Gastrocnemius medialis (tissue), 4 donors: ENCODE measurements at regions not wholly inside any gene's neighbourhood (a gene's known extent, or its start where the extent isn't known, plus 50 kb on each side); places are given as distances from the start of the nearest gene placed in this dataset.
"Not testable (repeated sequence)": the region's sequence is repeated elsewhere in the genome, so short reads cannot be mapped to it uniquely, and the experiment has no call there.

ENCODE experiments used
- ATAC-seq, 2 donors: fragments of 150-250 bp; one replicate each; pipeline ENCODE4 v1.9.1; 2016
- DNase-seq, 2 donors: peaks; one replicate each; pipeline ENCODE4 v3.0.0-alpha.2; 2019
- H3K27ac ChIP-seq, 4 donors: fragments of 200-600 bp; sonication (generic); 1 replicate in 1 of 4; 2 replicates in 3 of 4; pipeline ENCODE4 v1.5.1; 2016 to 2018; ENCODE audit warnings: mild to moderate bottlenecking in 2 of 4, moderate library complexity in 1 of 4
- H3K27me3 ChIP-seq, 3 donors: fragments of 200-600 bp; sonication (generic) in 2 of 3; 1 replicate in 1 of 3; 2 replicates in 2 of 3; pipeline versions ENCODE4 v1.5.1 to v1.6.0; 2016 to 2019; ENCODE audit warnings: mild to moderate bottlenecking in 1 of 3, moderate library complexity in 1 of 3
- H3K36me3 ChIP-seq, 2 donors: fragments of 200-600 bp; sonication (generic) in 1 of 2; one replicate each; pipeline ENCODE4 v1.5.1; 2017 to 2018
- H3K4me1 ChIP-seq, 2 donors: fragments of 200-600 bp; sonication (generic) in 1 of 2; one replicate each; pipeline ENCODE4 v1.5.1; 2016 to 2017; ENCODE audit warnings: mild to moderate bottlenecking in 2 of 2
- H3K4me3 ChIP-seq, 4 donors: fragments of 200-600 bp; sonication (generic) in 3 of 4; 1 replicate in 1 of 4; 2 replicates in 3 of 4; pipeline ENCODE4 v1.5.1; 2016 to 2019; ENCODE audit warnings: mild to moderate bottlenecking in 2 of 4
- H3K9me3 ChIP-seq, 3 donors: fragments of 200-600 bp; sonication (generic) in 2 of 3; 1 replicate in 1 of 3; 2 replicates in 2 of 3; pipeline ENCODE4 v1.5.1; 2016 to 2019
- CTCF ChIP-seq, 5 experiments: fragments of 450-650 bp in 3 of 5; fragments of 200-600 bp in 2 of 5; sonication (generic) in 2 of 5; IDR thresholded peaks in 4 of 5; conservative IDR thresholded peaks in 1 of 5; 1 replicate in 4 of 5; 2 replicates in 1 of 5; pipeline ENCODE4 v1.5.1; 2016 to 2019; ENCODE audit warnings: antibody characterized with exemption in 5 of 5, mild to moderate bottlenecking in 3 of 5, moderate library complexity in 3 of 5
- POLR2A ChIP-seq, 2 donors: fragments of 450-650 bp; IDR thresholded peaks; one replicate each; pipeline ENCODE4 v1.6.1; 2017; ENCODE audit warnings: antibody characterized with exemption in 2 of 2, mild to moderate bottlenecking in 2 of 2, moderate library complexity in 2 of 2
- in situ Hi-C, 4 donors: fragments of 200-750 bp; cut with MboI; loops; one replicate each; pipeline versions ENCODE4 v1.15.0 to v1.8.0; 2017; ENCODE audit warnings: low sequenced_read_pairs in 4 of 4
- intact Hi-C: fragments of 100-400 bp; cut with DNase I; formaldehyde crosslinking; loops from one replicate; pipeline ENCODE4 v1.15.1; 2023; ENCODE audit warnings: low total_unique reads

DNA sequence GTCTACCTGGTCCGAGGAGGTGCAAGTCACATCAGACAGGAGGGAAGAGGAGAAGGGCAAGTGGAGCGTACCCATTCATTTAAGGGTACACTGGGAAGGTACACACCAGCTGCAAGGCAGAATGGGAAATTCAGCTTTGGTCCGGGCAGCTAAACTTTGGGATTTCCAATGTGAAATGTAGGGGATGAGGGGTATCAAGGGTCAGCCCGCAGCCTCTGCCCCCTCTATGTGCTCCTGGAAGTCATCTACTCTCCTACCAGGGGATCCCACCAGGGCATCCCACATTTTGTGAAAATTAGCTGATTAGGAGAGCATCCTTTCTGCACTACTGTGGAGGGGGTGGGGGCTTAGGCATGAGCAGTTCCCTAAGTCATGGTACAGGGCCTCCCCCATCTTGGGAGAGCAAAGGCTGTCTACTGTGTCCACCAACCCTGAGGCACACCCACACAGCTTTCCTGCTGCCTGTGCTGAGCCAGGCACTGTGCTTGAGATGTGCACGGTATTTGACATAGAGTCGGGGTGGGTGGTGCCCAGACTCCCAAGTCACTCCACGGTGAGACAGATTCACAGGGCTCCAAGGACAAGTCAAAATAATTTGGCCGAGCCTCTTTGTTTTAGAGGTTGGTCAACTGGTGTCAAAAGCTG lies 189.1 kb upstream of the SULF2 start:
- Histone ChIP-seq H3K4me1 (no peaks in the 10 kb centered on the region), H3K4me3 (no peak overlapping the region), H3K36me3 (no peaks in the 10 kb centered on the region), H3K9me3 (no peaks in the 10 kb centered on the region), H3K27me3 (no peaks in the 10 kb centered on the region), H3K27ac (peak overlapping the region in 3 of 4 donors; percentile 55 to 77 (median 67))
- no peak for TF ChIP-seq POLR2A (IDR thresholded peaks at IDR 0.05)
- TF ChIP-seq CTCF (IDR thresholded peaks at IDR 0.05 in 4 of 5, conservative IDR thresholded peaks at IDR 0.05 in 1 of 5): no peak
- in situ Hi-C loops (no loop called here), intact Hi-C loops (no loop called here)
- DNase-seq (no peak), ATAC-seq (no peak)

DNA sequence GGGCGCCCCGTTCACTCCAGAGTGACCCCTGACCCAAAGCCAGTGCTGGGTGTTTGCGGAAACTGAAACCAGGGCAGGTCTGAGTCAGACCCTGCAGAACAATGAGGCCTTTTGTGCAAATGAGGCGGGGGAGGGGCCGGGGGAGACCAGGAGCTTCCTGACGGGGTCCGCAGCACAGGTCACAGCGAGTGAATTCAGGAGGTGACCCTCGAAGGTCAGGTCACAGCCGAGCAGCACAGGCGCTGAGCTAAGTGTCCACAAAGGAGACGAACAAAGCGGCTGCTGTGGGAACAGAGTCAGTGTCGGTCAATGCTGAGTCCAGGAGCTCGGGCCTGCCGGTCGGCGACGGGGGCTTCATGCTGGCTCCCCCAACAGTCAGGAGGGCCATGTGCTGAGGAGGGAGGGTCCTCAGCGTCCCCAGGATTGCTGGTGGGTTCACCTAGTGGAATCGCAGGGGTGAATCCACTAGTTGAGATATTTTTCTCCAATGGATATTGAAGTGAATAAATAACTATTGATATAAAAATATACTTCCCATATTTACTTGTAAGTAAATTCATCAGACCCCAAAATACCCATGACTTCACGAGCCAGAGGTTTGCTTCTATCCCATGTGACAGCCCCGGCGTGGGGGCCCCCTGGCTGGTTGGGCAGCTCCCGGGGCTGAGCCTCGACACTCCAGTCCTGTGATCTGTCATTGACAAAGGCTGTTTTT lies 188.4 kb upstream of the SULF2 start:
- Histone ChIP-seq H3K4me1 (no peaks in the 10 kb centered on the region), H3K27me3 (no peaks in the 10 kb centered on the region), H3K36me3 (no peaks in the 10 kb centered on the region), H3K4me3 (no peak overlapping the region), H3K27ac (peak overlapping the region in 3 of 4 donors; percentile 55 to 77 (median 67)), H3K9me3 (no peaks in the 10 kb centered on the region)
- no peak for DNase-seq
- in situ Hi-C loops: no loop called here
- peak; percentile 54 to 68 for ATAC-seq
- intact Hi-C loops: no loop called here
- TF ChIP-seq POLR2A (IDR thresholded peaks at IDR 0.05) (no peak), CTCF (IDR thresholded peaks at IDR 0.05 in 4 of 5, conservative IDR thresholded peaks at IDR 0.05 in 1 of 5) (no peak)

- in situ Hi-C loops (no loop called here), intact Hi-C loops (no loop called here)
- no peaks in the 10 kb centered on the region for H3K27me3 ChIP-seq
- no peak for DNase-seq
- H3K4me3 ChIP-seq: no peak overlapping the region
- no peaks in the 10 kb centered on the region for H3K36me3 ChIP-seq
- H3K27ac ChIP-seq: peak overlapping the region in 3 of 4 donors; percentile 52 to 69 (median 63)
- H3K9me3 ChIP-seq: no peaks in the 10 kb centered on the region
- ATAC-seq: no peak
- H3K4me1 ChIP-seq: no peaks in the 10 kb centered on the region
- TF ChIP-seq POLR2A (IDR thresholded peaks at IDR 0.05) (no peak), CTCF (IDR thresholded peaks at IDR 0.05 in 4 of 5, conservative IDR thresholded peaks at IDR 0.05 in 1 of 5) (no peak)
These were observed 187.6 kb upstream of the SULF2 start for GRCh38 chr20:47972916-47973309.

DNA sequence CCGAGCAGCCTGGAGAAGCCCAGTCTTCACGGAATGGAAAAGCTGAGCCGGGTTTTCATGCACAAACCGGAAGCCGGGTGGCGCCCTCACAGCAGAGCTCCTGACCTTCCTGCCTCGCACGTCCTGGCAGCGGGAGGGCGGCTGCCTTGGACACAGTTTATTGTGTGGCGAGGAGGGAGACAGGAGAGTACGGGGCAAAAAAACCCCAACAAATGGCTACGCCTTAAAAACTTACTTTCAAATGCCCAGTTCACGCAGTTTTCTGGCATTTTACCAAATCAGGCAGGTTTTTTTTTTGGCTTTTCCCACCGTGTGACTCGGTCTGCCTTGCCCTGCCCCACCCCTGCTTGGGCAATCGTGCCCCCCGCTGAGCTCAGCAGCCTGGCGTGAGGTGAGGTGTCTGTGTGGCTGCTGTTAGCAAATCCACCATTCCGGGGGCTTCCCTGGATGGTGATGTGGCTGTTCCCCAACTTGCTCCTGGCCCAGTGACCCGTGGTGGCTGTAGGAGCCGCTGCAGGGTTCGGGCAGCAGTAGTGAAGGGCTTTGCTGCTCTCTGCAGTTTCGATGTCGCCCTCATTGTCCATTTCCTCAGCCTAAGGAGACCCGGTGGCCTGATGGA lies 187.1 kb upstream of the SULF2 start:
- H3K4me1 ChIP-seq, H3K9me3 ChIP-seq, in situ Hi-C loops, DNase-seq, H3K36me3 ChIP-seq, H3K27me3 ChIP-seq, H3K4me3 ChIP-seq, intact Hi-C loops: not testable (repeated sequence)
- H3K27ac ChIP-seq: peak overlapping the region in 3 of 4 donors; percentile 52 to 69 (median 63)
- ATAC-seq: peak; percentile 24 to 42

- ATAC-seq (no peak), DNase-seq (no peak)
- Histone ChIP-seq H3K27ac (peak overlapping the region in 1 of 4 donors; percentile 31), H3K27me3 (no peaks in the 10 kb centered on the region), H3K36me3 (no peaks in the 10 kb centered on the region), H3K4me1 (no peaks in the 10 kb centered on the region), H3K4me3 (no peak overlapping the region), H3K9me3 (no peaks in the 10 kb centered on the region)
- intact Hi-C loops: no loop called here
- in situ Hi-C loops: no loop called here
- TF ChIP-seq CTCF (IDR thresholded peaks at IDR 0.05 in 4 of 5, conservative IDR thresholded peaks at IDR 0.05 in 1 of 5) (no peak), POLR2A (IDR thresholded peaks at IDR 0.05) (no peak)
These were observed 185.9 kb upstream of the SULF2 start for GRCh38 chr20:47971058-47971791.
